ENCODE measurements at regions not wholly inside any gene's neighbourhood (a gene's known extent, or its start where the extent isn't known, plus 50 kb on each side); places are given as distances from the start of the nearest gene placed in this dataset.

GRCh38 chr1:86260476-86260875, 103.9 kb upstream of the COL24A1 start:
- Histone ChIP-seq H3K4me3 (ENCODE audit: low read depth, low read length) (no peak overlapping the region), H3K36me3 (ENCODE audit: control insufficient read depth, insufficient read depth, low read length) (no peaks in the 10 kb centered on the region), H3K27me3 (ENCODE audit: control insufficient read depth, insufficient read depth, low read length) (no peaks in the 10 kb centered on the region)
- no peak for TF ChIP-seq CTCF (IDR thresholded peaks at IDR 0.05; ENCODE audit: insufficient read depth, low read length, poor library complexity, severe bottlenecking)
- no peak for DNase-seq (ENCODE audit: low read depth)

- Histone ChIP-seq H3K36me3 (ENCODE audit: control insufficient read depth, insufficient read depth, low read length) (no peaks in the 10 kb centered on the region), H3K4me3 (ENCODE audit: low read depth, low read length) (no peak overlapping the region), H3K27me3 (ENCODE audit: control insufficient read depth, insufficient read depth, low read length) (no peaks in the 10 kb centered on the region)
- no peak for DNase-seq (ENCODE audit: low read depth)
- no peak for TF ChIP-seq CTCF (IDR thresholded peaks at IDR 0.05; ENCODE audit: insufficient read depth, low read length, poor library complexity, severe bottlenecking)
Observed at GRCh38 chr1:86259390-86259789, 102.8 kb upstream of the COL24A1 start.

- Histone ChIP-seq H3K4me3 (ENCODE audit: low read depth, low read length) (no peak overlapping the region), H3K27me3 (ENCODE audit: control insufficient read depth, insufficient read depth, low read length) (no peaks in the 10 kb centered on the region), H3K36me3 (ENCODE audit: control insufficient read depth, insufficient read depth, low read length) (no peaks in the 10 kb centered on the region)
- no peak for TF ChIP-seq CTCF (IDR thresholded peaks at IDR 0.05; ENCODE audit: insufficient read depth, low read length, poor library complexity, severe bottlenecking)
- DNase-seq (ENCODE audit: low read depth) = no peak
Observed at GRCh38 chr1:86258101-86258500, 101.5 kb upstream of the COL24A1 start.

DNA sequence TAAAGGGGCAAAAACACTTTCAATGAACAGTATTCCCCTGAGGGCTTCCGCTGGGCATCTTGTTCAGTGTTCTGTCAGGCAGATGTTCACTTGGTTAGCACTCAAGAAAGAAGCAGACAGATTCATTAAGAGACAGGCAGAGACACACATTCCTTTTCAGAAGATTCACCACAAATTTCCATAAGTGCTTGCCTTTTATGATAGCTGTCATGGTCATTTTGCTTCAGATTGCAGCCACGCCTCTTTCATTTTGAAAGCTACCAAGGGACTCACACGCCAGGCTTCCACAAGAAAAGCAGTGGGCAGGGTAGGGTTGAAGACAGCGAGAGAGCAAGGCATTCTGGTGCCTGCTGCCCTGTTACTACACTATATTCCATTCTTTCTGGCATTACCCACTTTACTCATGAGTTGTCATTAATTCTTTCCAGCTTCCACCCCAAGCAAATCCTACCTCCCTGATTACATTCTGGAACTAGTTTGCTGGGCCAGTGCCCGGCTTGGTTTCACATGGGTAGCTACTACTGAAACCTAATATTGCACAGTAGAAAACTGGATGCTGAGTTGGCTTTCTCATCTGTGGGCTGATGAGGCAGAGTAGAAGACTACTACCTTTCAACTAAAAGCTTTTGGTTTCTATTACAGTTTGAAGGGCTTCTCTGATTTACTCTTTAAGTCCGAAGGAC, 91.2 kb upstream of the COL24A1 start:
- no peaks in the 10 kb centered on the region for H3K36me3 ChIP-seq (ENCODE audit: control insufficient read depth, insufficient read depth, low read length)
- H3K4me3 ChIP-seq (ENCODE audit: low read depth, low read length) = no peak overlapping the region
- no peaks in the 10 kb centered on the region for H3K27me3 ChIP-seq (ENCODE audit: control insufficient read depth, insufficient read depth, low read length)
- peak; percentile 4 for DNase-seq (ENCODE audit: low read depth)
- TF ChIP-seq CTCF (IDR thresholded peaks at IDR 0.05; ENCODE audit: insufficient read depth, low read length, poor library complexity, severe bottlenecking) = no peak

GRCh38 chr1:86245566-86246190, 89.1 kb upstream of the COL24A1 start:
- TF ChIP-seq CTCF (IDR thresholded peaks at IDR 0.05; ENCODE audit: insufficient read depth, low read length, poor library complexity, severe bottlenecking) = no peak
- Histone ChIP-seq H3K36me3 (ENCODE audit: control insufficient read depth, insufficient read depth, low read length) (no peaks in the 10 kb centered on the region), H3K27me3 (ENCODE audit: control insufficient read depth, insufficient read depth, low read length) (no peaks in the 10 kb centered on the region), H3K4me3 (ENCODE audit: low read depth, low read length) (no peak overlapping the region)
- no peak for DNase-seq (ENCODE audit: low read depth)

DNA sequence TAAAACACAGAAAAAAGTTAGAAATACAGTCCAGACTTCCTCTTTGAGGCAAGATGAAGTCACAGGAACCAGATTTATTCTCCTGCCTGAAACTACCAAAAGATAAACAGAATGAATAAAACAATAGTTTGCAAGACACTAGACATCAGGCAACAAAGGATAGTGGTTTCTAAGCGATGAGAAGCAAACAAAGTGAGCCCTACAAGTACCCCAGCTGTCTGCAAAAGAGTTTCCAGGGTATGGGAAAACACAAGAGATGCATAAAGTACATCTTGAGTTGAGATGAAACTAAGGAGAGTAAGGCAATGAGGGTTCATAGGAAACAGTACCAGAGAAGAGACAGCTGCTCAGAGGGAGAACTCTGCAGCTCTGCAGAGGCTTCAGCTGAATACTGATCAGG, 83.3 kb upstream of the COL24A1 start:
- H3K4me3 ChIP-seq (ENCODE audit: low read depth, low read length) = no peak overlapping the region
- H3K27me3 ChIP-seq (ENCODE audit: control insufficient read depth, insufficient read depth, low read length) = no peaks in the 10 kb centered on the region
- no peak for TF ChIP-seq CTCF (IDR thresholded peaks at IDR 0.05; ENCODE audit: insufficient read depth, low read length, poor library complexity, severe bottlenecking)
- no peaks in the 10 kb centered on the region for H3K36me3 ChIP-seq (ENCODE audit: control insufficient read depth, insufficient read depth, low read length)
- DNase-seq (ENCODE audit: low read depth) = no peak

All from kidney epithelial cell (primary cell).